ENCODE measurements at regions not wholly inside any gene's neighbourhood (a gene's known extent, or its start where the extent isn't known, plus 50 kb on each side); places are given as distances from the start of the nearest gene placed in this dataset.
"Not testable (repeated sequence)": the region's sequence is repeated elsewhere in the genome, so short reads cannot be mapped to it uniquely, and the experiment has no call there.

GRCh38 chr6:74409447-74409846, 713.4 kb downstream of the CD109 start:
- Histone ChIP-seq H3K4me3 (no peak overlapping the region), H3K36me3 (no peaks in the 10 kb centered on the region), H3K27ac (no peak overlapping the region), H3K9me3 (no peaks in the 10 kb centered on the region), H3K4me1 (no peaks in the 10 kb centered on the region), H3K27me3 (no peaks in the 10 kb centered on the region)
- TF ChIP-seq POLR2AphosphoS5 (IDR thresholded peaks at IDR 0.05; ENCODE audit: insufficient read depth in 1 of 2, low read depth in 1 of 2) (no peak), POLR2A (IDR thresholded peaks at IDR 0.05) (no peak), CTCF (IDR thresholded peaks at IDR 0.05) (peak in 1 of 3 experiments; percentile 29)
- no peak for DNase-seq (ENCODE audit: extremely low spot score in 2 of 2)
- intact Hi-C loops (cut with DNase I), result loop anchor here (5.0 kb wide), 1 partner anchor 328 kb away; no protein-coding TSS in a partner anchor

- no peak overlapping the region for H3K4me3 ChIP-seq
- H3K27me3 ChIP-seq, result no peaks in the 10 kb centered on the region
- H3K27ac ChIP-seq, result no peak overlapping the region
- no peak for TF ChIP-seq POLR2AphosphoS5 (IDR thresholded peaks at IDR 0.05; ENCODE audit: insufficient read depth in 1 of 2, low read depth in 1 of 2)
- intact Hi-C loops (cut with DNase I), result loop anchor here (5.0 kb wide), 1 partner anchor 328 kb away; no protein-coding TSS in a partner anchor
- H3K9me3 ChIP-seq, result no peaks in the 10 kb centered on the region
- DNase-seq (ENCODE audit: extremely low spot score in 2 of 2), result no peak
- H3K4me1 ChIP-seq, result no peaks in the 10 kb centered on the region
- no peaks in the 10 kb centered on the region for H3K36me3 ChIP-seq
Measured at GRCh38 chr6:74408844-74409243, 712.8 kb downstream of the CD109 start.

- intact Hi-C loops (cut with DNase I), result no loop called here
- Histone ChIP-seq H3K9me3 (no peaks in the 10 kb centered on the region), H3K36me3 (no peaks in the 10 kb centered on the region), H3K27ac (no peak overlapping the region), H3K27me3 (no peaks in the 10 kb centered on the region), H3K4me1 (no peaks in the 10 kb centered on the region), H3K4me3 (no peak overlapping the region)
- no peak for TF ChIP-seq CTCF (IDR thresholded peaks at IDR 0.05)
- no peak for TF ChIP-seq POLR2A (IDR thresholded peaks at IDR 0.05)
- no peak for TF ChIP-seq POLR2AphosphoS5 (IDR thresholded peaks at IDR 0.05; ENCODE audit: insufficient read depth in 1 of 2, low read depth in 1 of 2)
- DNase-seq (ENCODE audit: extremely low spot score in 2 of 2), result no peak
Measured at GRCh38 chr6:74404366-74404765, 708.4 kb downstream of the CD109 start.

GRCh38 chr6:74402781-74403180, 706.8 kb downstream of the CD109 start:
- DNase-seq (ENCODE audit: extremely low spot score in 2 of 2), result no peak
- no peaks in the 10 kb centered on the region for H3K27me3 ChIP-seq
- no peak overlapping the region for H3K27ac ChIP-seq
- intact Hi-C loops (cut with DNase I), result no loop called here
- H3K36me3 ChIP-seq, result no peaks in the 10 kb centered on the region
- no peak overlapping the region for H3K4me3 ChIP-seq
- TF ChIP-seq POLR2AphosphoS5 (IDR thresholded peaks at IDR 0.05; ENCODE audit: insufficient read depth in 1 of 2, low read depth in 1 of 2), result no peak
- no peak for TF ChIP-seq POLR2A (IDR thresholded peaks at IDR 0.05)
- no peak for TF ChIP-seq CTCF (IDR thresholded peaks at IDR 0.05)
- H3K4me1 ChIP-seq, result no peaks in the 10 kb centered on the region
- no peaks in the 10 kb centered on the region for H3K9me3 ChIP-seq

GRCh38 chr6:74378437-74378836, 682.4 kb downstream of the CD109 start:
- H3K36me3 ChIP-seq; H3K27ac ChIP-seq; H3K4me1 ChIP-seq; H3K4me3 ChIP-seq; H3K27me3 ChIP-seq; intact Hi-C loops (cut with DNase I); DNase-seq (ENCODE audit: extremely low spot score in 2 of 2); H3K9me3 ChIP-seq: not testable (repeated sequence)

- DNase-seq (ENCODE audit: extremely low spot score in 2 of 2), result no peak
- no peak overlapping the region for H3K4me3 ChIP-seq
Measured at GRCh38 chr6:74369556-74369993, 673.6 kb downstream of the CD109 start.

More at GRCh38 chr6:74369556-74369993, 673.6 kb downstream of the CD109 start:
- Histone ChIP-seq H3K4me1 (no peaks in the 10 kb centered on the region), H3K27ac (no peak overlapping the region), H3K9me3 (no peaks in the 10 kb centered on the region), H3K36me3 (no peaks in the 10 kb centered on the region), H3K27me3 (no peaks in the 10 kb centered on the region)
- intact Hi-C loops (cut with DNase I), result no loop called here
- TF ChIP-seq POLR2A (IDR thresholded peaks at IDR 0.05), result no peak
- no peak for TF ChIP-seq POLR2AphosphoS5 (IDR thresholded peaks at IDR 0.05; ENCODE audit: insufficient read depth in 1 of 2, low read depth in 1 of 2)
- TF ChIP-seq CTCF (IDR thresholded peaks at IDR 0.05), result no peak

All from vagina (tissue), 2 donors.